ENCODE measurements at regions not wholly inside any gene's neighbourhood (a gene's known extent, or its start where the extent isn't known, plus 50 kb on each side); places are given as distances from the start of the nearest gene placed in this dataset.
"Not testable (repeated sequence)": the region's sequence is repeated elsewhere in the genome, so short reads cannot be mapped to it uniquely, and the experiment has no call there.

GRCh38 chr10:22467393-22467792, 122.1 kb downstream of the SPAG6 start:
- DNase-seq (ENCODE audit: low read depth); H3K4me3 ChIP-seq (ENCODE audit: low read depth, low read length): not testable (repeated sequence)

- TF ChIP-seq MAX (IDR thresholded peaks at IDR 0.05; ENCODE audit: low read depth, low read length) (no peak), CTCF (IDR thresholded peaks at IDR 0.05; ENCODE audit: low read depth, low read length) (no peak), POLR2A (IDR thresholded peaks at IDR 0.05; ENCODE audit: extremely low read depth, insufficient read length) (no peak), MYC (IDR thresholded peaks at IDR 0.05; ENCODE audit: low read depth, low read length) (no peak)
- no peak overlapping the region for H3K4me3 ChIP-seq (ENCODE audit: low read depth, low read length)
- DNase-seq (ENCODE audit: low read depth): no peak
These were observed 123.4 kb downstream of the SPAG6 start for GRCh38 chr10:22468570-22469320.

- TF ChIP-seq MAX (IDR thresholded peaks at IDR 0.05; ENCODE audit: low read depth, low read length): no peak
- TF ChIP-seq MYC (IDR thresholded peaks at IDR 0.05; ENCODE audit: low read depth, low read length): no peak
- no peak for TF ChIP-seq POLR2A (IDR thresholded peaks at IDR 0.05; ENCODE audit: extremely low read depth, insufficient read length)
- TF ChIP-seq CTCF (IDR thresholded peaks at IDR 0.05; ENCODE audit: low read depth, low read length): no peak
- no peak for DNase-seq (ENCODE audit: low read depth)
- H3K4me3 ChIP-seq (ENCODE audit: low read depth, low read length): no peak overlapping the region
These were observed 127.7 kb downstream of the SPAG6 start for GRCh38 chr10:22473044-22473443.

- H3K4me3 ChIP-seq (ENCODE audit: low read depth, low read length): no peak overlapping the region
- DNase-seq (ENCODE audit: low read depth): no peak
- TF ChIP-seq POLR2A (IDR thresholded peaks at IDR 0.05; ENCODE audit: extremely low read depth, insufficient read length) (no peak), MAX (IDR thresholded peaks at IDR 0.05; ENCODE audit: low read depth, low read length) (no peak), MYC (IDR thresholded peaks at IDR 0.05; ENCODE audit: low read depth, low read length) (no peak), CTCF (IDR thresholded peaks at IDR 0.05; ENCODE audit: low read depth, low read length) (no peak)
These were observed 128.2 kb downstream of the SPAG6 start for GRCh38 chr10:22473459-22473858.

GRCh38 chr10:22475651-22476600, 130.6 kb downstream of the SPAG6 start:
- no peak overlapping the region for H3K4me3 ChIP-seq (ENCODE audit: low read depth, low read length)
- peak; percentile 14 for DNase-seq (ENCODE audit: low read depth)
- TF ChIP-seq MAX (IDR thresholded peaks at IDR 0.05; ENCODE audit: low read depth, low read length) (no peak), MYC (IDR thresholded peaks at IDR 0.05; ENCODE audit: low read depth, low read length) (no peak), POLR2A (IDR thresholded peaks at IDR 0.05; ENCODE audit: extremely low read depth, insufficient read length) (no peak), CTCF (IDR thresholded peaks at IDR 0.05; ENCODE audit: low read depth, low read length) (no peak)
